ENCODE measurements at regions not wholly inside any gene's neighbourhood (a gene's known extent, or its start where the extent isn't known, plus 50 kb on each side); places are given as distances from the start of the nearest gene placed in this dataset.

GRCh38 chr5:117881426-117882230 is 1106.7 kb downstream of the DTWD2 start:
- FAIRE-seq = no peak

GRCh38 chr5:117880932-117881331 is 1107.4 kb downstream of the DTWD2 start:
- no peak for FAIRE-seq

GRCh38 chr5:117877731-117878130 is 1110.6 kb downstream of the DTWD2 start:
- no peak for FAIRE-seq

- FAIRE-seq = no peak
Measured at GRCh38 chr5:117872798-117873368, 1115.5 kb downstream of the DTWD2 start.

GRCh38 chr5:117869596-117869995 is 1118.8 kb downstream of the DTWD2 start:
- FAIRE-seq = no peak

GRCh38 chr5:117863586-117864296 is 1124.6 kb downstream of the DTWD2 start:
- no peak for FAIRE-seq

- no peak for FAIRE-seq
Measured at GRCh38 chr5:117860550-117860949, 1127.8 kb downstream of the DTWD2 start.

GRCh38 chr5:117859176-117859575 is 1129.2 kb downstream of the DTWD2 start:
- FAIRE-seq = no peak

- no peak for FAIRE-seq
Measured at GRCh38 chr5:117856713-117857112, 1131.6 kb downstream of the DTWD2 start.

- FAIRE-seq = no peak
Measured at GRCh38 chr5:117837786-117838185, 1150.6 kb downstream of the DTWD2 start.

- no peak for FAIRE-seq
Measured at GRCh38 chr5:117833691-117834090, 1154.7 kb downstream of the DTWD2 start.

- no peak for FAIRE-seq
Measured at GRCh38 chr5:117829646-117830045, 1158.7 kb downstream of the DTWD2 start.

GRCh38 chr5:117813850-117814249 is 1174.5 kb downstream of the DTWD2 start:
- FAIRE-seq = no peak

- FAIRE-seq = no peak
Measured at GRCh38 chr5:117812861-117813260, 1175.5 kb downstream of the DTWD2 start.

- no peak for FAIRE-seq
Measured at GRCh38 chr5:117809251-117809650, 1179.1 kb downstream of the DTWD2 start.

- FAIRE-seq = no peak
Measured at GRCh38 chr5:117805058-117805457, 1183.3 kb downstream of the DTWD2 start.

GRCh38 chr5:117803533-117803932 is 1184.8 kb downstream of the DTWD2 start:
- FAIRE-seq = no peak

- no peak for FAIRE-seq
Measured at GRCh38 chr5:117801583-117801982, 1186.8 kb downstream of the DTWD2 start.

- FAIRE-seq = no peak
Measured at GRCh38 chr5:117800261-117800660, 1188.1 kb downstream of the DTWD2 start.

- no peak for FAIRE-seq
Measured at GRCh38 chr5:117794847-117795246, 1193.5 kb downstream of the DTWD2 start.

GRCh38 chr5:117793963-117794362 is 1194.4 kb downstream of the DTWD2 start:
- FAIRE-seq = no peak

- no peak for FAIRE-seq
Measured at GRCh38 chr5:117792476-117792875, 1195.9 kb downstream of the DTWD2 start.

- FAIRE-seq = no peak
Measured at GRCh38 chr5:117788596-117788995, 1199.8 kb downstream of the DTWD2 start.

GRCh38 chr5:117779171-117779570 is 1204.5 kb upstream of the SEMA6A start:
- no peak for FAIRE-seq
